GM18511 (cell line): ENCODE measurements at regions not wholly inside any gene's neighbourhood (a gene's known extent, or its start where the extent isn't known, plus 50 kb on each side); places are given as distances from the start of the nearest gene placed in this dataset.
"Not testable (repeated sequence)": the region's sequence is repeated elsewhere in the genome, so short reads cannot be mapped to it uniquely, and the experiment has no call there.

ENCODE experiments used
- ATAC-seq: cut with Tn5 transposase; IDR thresholded peaks from one replicate; pipeline ENCODE4 v1.9.1; 2021; ENCODE audit warnings: mild to moderate bottlenecking, moderate library complexity; ENCODE audit not compliant: unreplicated experiment

GRCh38 chr2:183780072-183780471, 655.8 kb downstream of the NUP35 start:
- ATAC-seq: no peak

- ATAC-seq: no peak
Observed at GRCh38 chr2:183782436-183782835, 658.2 kb downstream of the NUP35 start.

GRCh38 chr2:183788796-183789195, 664.6 kb downstream of the NUP35 start:
- ATAC-seq: not testable (repeated sequence)

GRCh38 chr2:183792165-183792924, 668.1 kb downstream of the NUP35 start:
- not testable (repeated sequence) for ATAC-seq

- no peak for ATAC-seq
Observed at GRCh38 chr2:183798535-183798934, 674.3 kb downstream of the NUP35 start.

- no peak for ATAC-seq
Observed at GRCh38 chr2:183799761-183800160, 675.5 kb downstream of the NUP35 start.

GRCh38 chr2:183803596-183803995, 679.4 kb downstream of the NUP35 start:
- ATAC-seq: no peak

- ATAC-seq: no peak
Observed at GRCh38 chr2:183807870-183808269, 683.6 kb downstream of the NUP35 start.

- no peak for ATAC-seq
Observed at GRCh38 chr2:183809404-183809803, 685.2 kb downstream of the NUP35 start.

- ATAC-seq: no peak
Observed at GRCh38 chr2:183811281-183811680, 687.0 kb downstream of the NUP35 start.

- ATAC-seq: no peak
Observed at GRCh38 chr2:183812091-183812490, 687.8 kb downstream of the NUP35 start.

- ATAC-seq: no peak
Observed at GRCh38 chr2:183825710-183826109, 701.5 kb downstream of the NUP35 start.

- no peak for ATAC-seq
Observed at GRCh38 chr2:183829931-183830330, 705.7 kb downstream of the NUP35 start.

- no peak for ATAC-seq
Observed at GRCh38 chr2:183837157-183837556, 712.9 kb downstream of the NUP35 start.

- no peak for ATAC-seq
Observed at GRCh38 chr2:183838295-183838694, 714.1 kb downstream of the NUP35 start.

GRCh38 chr2:183840061-183840584, 715.9 kb downstream of the NUP35 start:
- no peak for ATAC-seq

- ATAC-seq: not testable (repeated sequence)
Observed at GRCh38 chr2:183849826-183850225, 725.6 kb downstream of the NUP35 start.

GRCh38 chr2:183859129-183859528, 734.9 kb downstream of the NUP35 start:
- ATAC-seq: no peak

GRCh38 chr2:183866666-183867065, 731.7 kb upstream of the ZNF804A start:
- no peak for ATAC-seq

- ATAC-seq: no peak
Observed at GRCh38 chr2:183867206-183867605, 731.1 kb upstream of the ZNF804A start.

- peak; percentile 47 for ATAC-seq
Observed at GRCh38 chr2:183868153-183868552, 730.2 kb upstream of the ZNF804A start.

- peak; percentile 82 for ATAC-seq
Observed at GRCh38 chr2:183868707-183869106, 729.6 kb upstream of the ZNF804A start.

- no peak for ATAC-seq
Observed at GRCh38 chr2:183872131-183872530, 726.2 kb upstream of the ZNF804A start.
